NB4 (cell line): ENCODE measurements at regions not wholly inside any gene's neighbourhood (a gene's known extent, or its start where the extent isn't known, plus 50 kb on each side); places are given as distances from the start of the nearest gene placed in this dataset.

Source experiments
- DNase-seq: peaks from one replicate; pipeline ENCODE4 v3.0.0; 2010; ENCODE audit warnings: low read depth
- H3K4me3 ChIP-seq: one replicate; pipeline ENCODE4 v1.5.1; 2011; ENCODE audit warnings: mild to moderate bottlenecking, low read depth, low read length, moderate library complexity
- MAX ChIP-seq: IDR thresholded peaks from 2 replicates; pipeline ENCODE4 v1.6.1; 2011; ENCODE audit warnings: low read depth, low read length
- MYC ChIP-seq: IDR thresholded peaks from 2 replicates; pipeline ENCODE4 v1.6.1; 2011; ENCODE audit warnings: low read depth, low read length
- POLR2A ChIP-seq: IDR thresholded peaks from 2 replicates; pipeline ENCODE4 v1.6.1; 2011; ENCODE audit warnings: mild to moderate bottlenecking; ENCODE audit not compliant: insufficient read length; ENCODE audit errors: extremely low read depth
- TF ChIP-seq, protein P1 (sequence below): IDR thresholded peaks from one replicate; pipeline ENCODE4 v1.5.1; 2012; ENCODE audit warnings: low read depth, low read length

DNA sequence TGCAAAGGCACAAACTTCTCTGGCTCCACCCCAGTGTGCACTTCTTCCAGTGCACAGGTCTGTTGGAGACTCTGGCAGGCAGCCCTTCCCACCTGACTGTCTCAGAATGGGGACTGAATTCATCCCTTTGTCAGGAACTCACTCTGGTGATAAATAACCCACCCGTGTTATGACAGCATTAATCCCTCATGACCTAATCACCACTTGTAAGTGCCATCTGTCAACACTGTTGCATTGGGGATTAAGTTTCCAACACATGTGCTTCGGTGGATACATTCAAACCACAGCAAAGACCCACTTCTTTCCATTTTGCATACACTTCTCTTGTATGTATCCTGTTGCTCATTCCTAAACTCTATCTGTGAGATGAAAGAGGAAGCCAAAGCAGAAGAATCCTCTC is 1002.9 kb upstream of the IGFBP7 start:
- TF ChIP-seq, protein P1, sequence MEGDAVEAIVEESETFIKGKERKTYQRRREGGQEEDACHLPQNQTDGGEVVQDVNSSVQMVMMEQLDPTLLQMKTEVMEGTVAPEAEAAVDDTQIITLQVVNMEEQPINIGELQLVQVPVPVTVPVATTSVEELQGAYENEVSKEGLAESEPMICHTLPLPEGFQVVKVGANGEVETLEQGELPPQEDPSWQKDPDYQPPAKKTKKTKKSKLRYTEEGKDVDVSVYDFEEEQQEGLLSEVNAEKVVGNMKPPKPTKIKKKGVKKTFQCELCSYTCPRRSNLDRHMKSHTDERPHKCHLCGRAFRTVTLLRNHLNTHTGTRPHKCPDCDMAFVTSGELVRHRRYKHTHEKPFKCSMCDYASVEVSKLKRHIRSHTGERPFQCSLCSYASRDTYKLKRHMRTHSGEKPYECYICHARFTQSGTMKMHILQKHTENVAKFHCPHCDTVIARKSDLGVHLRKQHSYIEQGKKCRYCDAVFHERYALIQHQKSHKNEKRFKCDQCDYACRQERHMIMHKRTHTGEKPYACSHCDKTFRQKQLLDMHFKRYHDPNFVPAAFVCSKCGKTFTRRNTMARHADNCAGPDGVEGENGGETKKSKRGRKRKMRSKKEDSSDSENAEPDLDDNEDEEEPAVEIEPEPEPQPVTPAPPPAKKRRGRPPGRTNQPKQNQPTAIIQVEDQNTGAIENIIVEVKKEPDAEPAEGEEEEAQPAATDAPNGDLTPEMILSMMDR = no peak
- TF ChIP-seq MAX = no peak
- TF ChIP-seq POLR2A = no peak
- no peak for TF ChIP-seq MYC
- no peak overlapping the region for H3K4me3 ChIP-seq
- no peak for DNase-seq

DNA sequence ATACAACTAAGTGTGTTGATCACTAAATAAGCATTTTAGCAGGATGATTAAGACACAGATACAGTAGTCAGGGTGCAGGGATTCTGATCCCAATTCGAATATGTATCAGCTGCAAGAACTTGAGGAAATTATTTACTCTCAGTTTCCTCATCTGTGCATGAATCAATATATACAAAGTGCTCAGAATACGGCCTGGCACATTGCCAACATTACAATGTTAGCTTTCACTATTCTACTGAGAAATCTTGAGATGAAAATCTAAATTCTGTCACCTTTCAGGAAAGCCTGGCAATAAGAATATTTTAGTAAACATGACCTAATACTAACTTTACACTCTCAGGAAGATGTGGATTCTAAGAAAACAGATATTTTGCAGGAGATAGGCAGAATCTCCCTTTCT is 1001.6 kb upstream of the IGFBP7 start:
- no peak for DNase-seq
- no peak overlapping the region for H3K4me3 ChIP-seq
- TF ChIP-seq, protein P1 = no peak
- no peak for TF ChIP-seq POLR2A
- TF ChIP-seq MAX = no peak
- TF ChIP-seq MYC = no peak

GRCh38 chr4:58093352-58093751 is 983.2 kb upstream of the IGFBP7 start:
- TF ChIP-seq MYC = no peak
- DNase-seq = peak; percentile 1
- H3K4me3 ChIP-seq = no peak overlapping the region

DNA sequence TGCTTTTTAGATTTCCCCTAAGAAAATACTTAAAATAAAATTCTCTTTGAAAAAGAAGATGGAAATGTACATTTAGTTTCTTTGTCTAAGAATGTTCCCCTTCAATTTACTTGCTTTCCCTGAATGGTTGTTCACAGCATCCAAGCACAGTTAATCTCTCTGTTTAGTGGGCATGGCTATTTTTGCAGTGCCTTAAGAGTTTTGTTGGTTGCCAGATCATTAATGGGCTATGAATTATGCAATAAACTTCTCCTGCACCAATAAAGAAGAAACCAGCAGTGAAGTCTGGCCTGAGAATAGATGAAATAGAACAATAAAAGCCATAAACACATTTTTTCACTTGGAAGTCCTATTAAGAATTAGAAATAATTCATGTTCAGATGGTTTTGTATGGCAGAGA is 980.4 kb upstream of the IGFBP7 start:
- no peak for DNase-seq
- TF ChIP-seq, protein P1 = no peak
- TF ChIP-seq POLR2A (no peak), MYC (no peak), MAX (no peak)

DNA sequence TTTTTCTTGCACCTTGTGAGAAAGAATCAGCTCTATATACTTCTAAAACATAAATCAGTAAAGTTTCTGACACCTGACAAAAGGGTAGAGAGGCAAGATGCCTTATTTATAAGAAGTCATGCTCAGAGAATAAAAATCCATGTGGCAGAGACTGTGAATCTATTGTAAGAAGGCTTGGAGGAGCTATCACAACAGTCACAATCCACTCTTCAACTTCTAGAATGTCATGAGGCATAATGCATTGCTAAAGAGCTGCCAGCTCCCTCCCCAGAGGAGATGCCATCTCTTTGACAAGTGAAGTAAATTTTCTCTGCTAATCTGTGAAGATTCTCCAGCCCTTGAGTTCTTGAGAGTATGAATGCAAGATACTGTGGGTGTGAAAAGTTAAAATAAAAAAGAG is 971.2 kb upstream of the IGFBP7 start:
- no peak for DNase-seq
- no peak overlapping the region for H3K4me3 ChIP-seq
- TF ChIP-seq POLR2A = no peak
- TF ChIP-seq MYC = no peak
- no peak for TF ChIP-seq MAX
- TF ChIP-seq, protein P1 = no peak

More for the DNA sequence above, 980.4 kb upstream of the IGFBP7 start:
- H3K4me3 ChIP-seq = no peak overlapping the region

DNA sequence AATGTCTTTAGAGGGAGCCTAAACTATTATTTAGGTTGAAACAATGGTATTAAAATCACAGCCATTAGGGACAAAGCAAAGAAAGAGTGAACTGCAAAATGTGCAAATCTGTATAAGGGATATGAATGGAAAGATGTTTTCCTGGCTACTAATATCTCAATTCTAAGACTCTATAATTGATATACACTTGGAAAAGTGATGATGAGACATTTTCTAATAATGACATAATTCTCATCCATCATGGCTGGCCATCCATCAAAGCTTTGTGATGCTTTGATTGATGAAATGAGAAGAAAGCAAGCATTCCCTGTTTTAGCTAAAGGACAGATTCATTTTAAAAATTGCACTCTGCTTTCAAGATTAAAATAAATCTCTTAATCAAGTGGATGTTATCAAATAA is 965.5 kb upstream of the IGFBP7 start:
- DNase-seq = no peak
- TF ChIP-seq POLR2A = no peak
- TF ChIP-seq MYC = no peak
- TF ChIP-seq, protein P1 = no peak
- no peak for TF ChIP-seq MAX
- H3K4me3 ChIP-seq = no peak overlapping the region
